Prostate gland (tissue), 2 donors: ENCODE measurements at regions not wholly inside any gene's neighbourhood (a gene's known extent, or its start where the extent isn't known, plus 50 kb on each side); places are given as distances from the start of the nearest gene placed in this dataset.
"Not testable (repeated sequence)": the region's sequence is repeated elsewhere in the genome, so short reads cannot be mapped to it uniquely, and the experiment has no call there.

Source experiments
- DNase-seq: peaks from one replicate; pipeline ENCODE4 v3.0.0-alpha.2; 2019; ENCODE audit warnings: low spot score
- H3K27ac ChIP-seq, 2 donors: fragments of 200-600 bp; sonication (generic); 2 replicates each; pipeline ENCODE4 v1.5.1; 2017 to 2019
- H3K27me3 ChIP-seq: fragments of 200-600 bp; sonication (generic); replicated peaks from 2 replicates; pipeline ENCODE4 v1.5.1; 2019; ENCODE audit not compliant: insufficient read depth
- H3K36me3 ChIP-seq, 2 donors: fragments of 200-600 bp; sonication (generic); 1 replicate in 1 of 2; 2 replicates in 1 of 2; pipeline versions ENCODE4 v1.5.1 to v1.8.1; 2017 to 2019
- H3K4me1 ChIP-seq: fragments of 200-600 bp; sonication (generic); replicated peaks from 2 replicates; pipeline ENCODE4 v1.5.1; 2019
- H3K4me3 ChIP-seq, 2 donors: fragments of 200-600 bp; sonication (generic); 2 replicates each; pipeline ENCODE4 v1.5.1; 2017 to 2019
- H3K9me3 ChIP-seq: fragments of 200-600 bp; sonication (generic); 2 replicates; pipeline ENCODE4 v1.5.1; 2017
- CTCF ChIP-seq, 4 experiments: fragments of 200-600 bp in 2 of 4; fragments of 450-650 bp in 2 of 4; sonication (generic) in 2 of 4; IDR thresholded peaks; 1 replicate in 3 of 4; 2 replicates in 1 of 4; pipeline ENCODE4 v1.5.1; 2016 to 2019; ENCODE audit warnings: antibody characterized with exemption in 4 of 4, mild to moderate bottlenecking in 2 of 4, moderate library complexity in 2 of 4
- POLR2A ChIP-seq: fragments of 450-650 bp; IDR thresholded peaks from one replicate; pipeline ENCODE4 v1.6.1; 2016; ENCODE audit warnings: antibody characterized with exemption, mild to moderate bottlenecking
- POLR2AphosphoS5 ChIP-seq: sonication (generic); formaldehyde crosslinking; IDR thresholded peaks from one replicate; pipeline ENCODE4 v1.6.1; 2017; ENCODE audit warnings: antibody characterized with exemption
- whole genome bisulfite sequencing: methylation state at CpG from one replicate; pipeline ENCODE4 v1.1.5; 2018; 5-methylcytosine and 5-hydroxymethylcytosine counted together
- intact Hi-C: fragments of 100-400 bp; cut with DNase I; formaldehyde crosslinking; loops from one replicate; pipeline ENCODE4 v1.14.2; 2022

GRCh38 chr6:53426117-53426516 lies 77.4 kb upstream of the ELOVL5 start:
- 68% methylated on average over 3 of the region's 3 CpGs for WGBS
- intact Hi-C loops: no loop called here

GRCh38 chr6:53424976-53425718 lies 76.4 kb upstream of the ELOVL5 start:
- no peaks in the 10 kb centered on the region for H3K27me3 ChIP-seq
- H3K4me3 ChIP-seq: no peak overlapping the region
- no peaks in the 10 kb centered on the region for H3K9me3 ChIP-seq
- no peaks in the 10 kb centered on the region for H3K36me3 ChIP-seq
- H3K4me1 ChIP-seq: no peaks in the 10 kb centered on the region
- H3K27ac ChIP-seq: no peak overlapping the region
- TF ChIP-seq POLR2A: no peak
- TF ChIP-seq CTCF (IDR thresholded peaks at IDR 0.05): no peak
- TF ChIP-seq POLR2AphosphoS5: no peak
- WGBS: 82% methylated on average over 9 of the region's 9 CpGs
- intact Hi-C loops: no loop called here
- no peak for DNase-seq

More at GRCh38 chr6:53426117-53426516, 77.4 kb upstream of the ELOVL5 start:
- no peak for DNase-seq
- Histone ChIP-seq H3K4me3 (no peak overlapping the region), H3K36me3 (no peaks in the 10 kb centered on the region), H3K4me1 (no peaks in the 10 kb centered on the region), H3K9me3 (no peaks in the 10 kb centered on the region), H3K27ac (no peak overlapping the region), H3K27me3 (no peaks in the 10 kb centered on the region)
- no peak for TF ChIP-seq POLR2AphosphoS5
- TF ChIP-seq POLR2A: no peak

GRCh38 chr6:53424300-53424699 lies 75.5 kb upstream of the ELOVL5 start:
- intact Hi-C loops: no loop called here
- Histone ChIP-seq H3K27me3 (no peaks in the 10 kb centered on the region), H3K27ac (no peak overlapping the region), H3K9me3 (no peaks in the 10 kb centered on the region), H3K36me3 (no peaks in the 10 kb centered on the region), H3K4me1 (no peaks in the 10 kb centered on the region), H3K4me3 (no peak overlapping the region)
- TF ChIP-seq POLR2AphosphoS5: no peak
- no peak for TF ChIP-seq POLR2A
- no peak for TF ChIP-seq CTCF (IDR thresholded peaks at IDR 0.05)
- DNase-seq: no peak

GRCh38 chr6:53423560-53423959 lies 74.8 kb upstream of the ELOVL5 start:
- H3K4me1 ChIP-seq, DNase-seq, H3K36me3 ChIP-seq, H3K9me3 ChIP-seq, H3K27ac ChIP-seq, H3K4me3 ChIP-seq, H3K27me3 ChIP-seq, intact Hi-C loops: not testable (repeated sequence)

- no peaks in the 10 kb centered on the region for H3K27me3 ChIP-seq
- no peak for DNase-seq
- no peak overlapping the region for H3K27ac ChIP-seq
- H3K36me3 ChIP-seq: no peaks in the 10 kb centered on the region
- H3K9me3 ChIP-seq: no peaks in the 10 kb centered on the region
- no peaks in the 10 kb centered on the region for H3K4me1 ChIP-seq
- TF ChIP-seq POLR2AphosphoS5 (no peak), CTCF (IDR thresholded peaks at IDR 0.05) (no peak), POLR2A (no peak)
- intact Hi-C loops: no loop called here
- 83% methylated on average over 1 of the region's 1 CpG for WGBS
- H3K4me3 ChIP-seq: no peak overlapping the region
Measured at GRCh38 chr6:53419026-53419425, 70.3 kb upstream of the ELOVL5 start.

- intact Hi-C loops: no loop called here
- 82% methylated on average over 2 of the region's 2 CpGs for WGBS
- no peaks in the 10 kb centered on the region for H3K9me3 ChIP-seq
- no peak overlapping the region for H3K4me3 ChIP-seq
- no peak overlapping the region for H3K27ac ChIP-seq
- no peaks in the 10 kb centered on the region for H3K27me3 ChIP-seq
- H3K4me1 ChIP-seq: no peaks in the 10 kb centered on the region
- H3K36me3 ChIP-seq: no peaks in the 10 kb centered on the region
- TF ChIP-seq POLR2AphosphoS5 (no peak), CTCF (IDR thresholded peaks at IDR 0.05) (no peak), POLR2A (no peak)
- no peak for DNase-seq
Measured at GRCh38 chr6:53418288-53418687, 69.5 kb upstream of the ELOVL5 start.
